H9 (cell line): ENCODE measurements at regions not wholly inside any gene's neighbourhood (a gene's known extent, or its start where the extent isn't known, plus 50 kb on each side); places are given as distances from the start of the nearest gene placed in this dataset.

Experiments
- DNase-seq: peaks from one replicate; pipeline ENCODE4 v3.0.0-alpha.2; 2017
- H2AFZ ChIP-seq: one replicate; pipeline ENCODE4 v1.6.1; 2013; ENCODE audit warnings: mild to moderate bottlenecking, low read length, control low read depth, moderate library complexity
- H2AK5ac ChIP-seq: 2 replicates; pipeline ENCODE4 v1.6.1; 2013; ENCODE audit warnings: low read length, control low read depth, mixed read lengths; ENCODE audit not compliant: insufficient read length
- H2BK120ac ChIP-seq: one replicate; pipeline ENCODE4 v1.6.1; 2013; ENCODE audit warnings: low read depth, mild to moderate bottlenecking, low read length, control low read depth, inconsistent platforms; ENCODE audit not compliant: poor library complexity, severe bottlenecking
- H2BK12ac ChIP-seq: 2 replicates; pipeline ENCODE4 v1.6.1; 2013; ENCODE audit warnings: low read length, control low read depth, mixed read lengths, low read depth; ENCODE audit not compliant: insufficient read length
- H2BK15ac ChIP-seq: 2 replicates; pipeline ENCODE4 v1.6.1; 2013; ENCODE audit warnings: low read depth, low read length, control low read depth
- H2BK20ac ChIP-seq: one replicate; pipeline ENCODE4 v1.6.1; 2013; ENCODE audit warnings: low read depth, mild to moderate bottlenecking, low read length, control low read depth, inconsistent platforms; ENCODE audit not compliant: poor library complexity, severe bottlenecking
- H2BK5ac ChIP-seq: 2 replicates; pipeline ENCODE4 v1.6.1; 2013; ENCODE audit warnings: low read length, control low read depth, mixed read lengths; ENCODE audit not compliant: insufficient read length
- H3K14ac ChIP-seq: 2 replicates; pipeline ENCODE4 v1.6.1; 2013; ENCODE audit warnings: low read length, control low read depth; ENCODE audit not compliant: insufficient read depth
- H3K18ac ChIP-seq: 2 replicates; pipeline ENCODE4 v1.6.1; 2013; ENCODE audit warnings: low read depth, mild to moderate bottlenecking, mixed read lengths, low read length, control low read depth; ENCODE audit not compliant: insufficient read length
- H3K23ac ChIP-seq: 2 replicates; pipeline ENCODE4 v1.6.1; 2013; ENCODE audit warnings: low read length, control low read depth, mixed read lengths, low read depth; ENCODE audit not compliant: insufficient read length
- H3K23me2 ChIP-seq: 2 replicates; pipeline ENCODE4 v1.6.1; 2013; ENCODE audit warnings: low read depth, mild to moderate bottlenecking, mixed read lengths, low read length, control low read depth; ENCODE audit not compliant: insufficient read length, poor library complexity, severe bottlenecking
- H3K27ac ChIP-seq: 2 replicates; pipeline ENCODE4 v1.5.1; 2013; ENCODE audit warnings: low read length, control low read depth, mixed read lengths, low read depth; ENCODE audit not compliant: insufficient read length
- H3K27me3 ChIP-seq: 2 replicates; pipeline ENCODE4 v1.6.1; 2013; ENCODE audit warnings: low read length, control low read depth, inconsistent platforms; ENCODE audit not compliant: insufficient read depth
- H3K4ac ChIP-seq: 2 replicates; pipeline ENCODE4 v1.6.1; 2013; ENCODE audit warnings: low read depth, mild to moderate bottlenecking, control low read depth, inconsistent platforms, low read length, moderate library complexity
- H3K4me1 ChIP-seq: 2 replicates; pipeline ENCODE4 v1.6.1; 2013; ENCODE audit warnings: low read length, control low read depth, inconsistent platforms; ENCODE audit not compliant: insufficient read depth
- H3K4me2 ChIP-seq: 2 replicates; pipeline ENCODE4 v1.6.1; 2013; ENCODE audit warnings: low read length, control low read depth, mixed read lengths; ENCODE audit not compliant: insufficient read length, insufficient read depth
- H3K56ac ChIP-seq: 2 replicates; pipeline ENCODE4 v1.6.1; 2013; ENCODE audit warnings: low read depth, mild to moderate bottlenecking, mixed read lengths, low read length, control low read depth; ENCODE audit not compliant: insufficient read length
- H3K79me1 ChIP-seq: 2 replicates; pipeline ENCODE4 v1.6.1; 2013; ENCODE audit warnings: low read depth, mild to moderate bottlenecking, moderate library complexity, low read length, control low read depth, inconsistent platforms; ENCODE audit not compliant: insufficient read depth, poor library complexity, severe bottlenecking
- H3K79me2 ChIP-seq: 2 replicates; pipeline ENCODE4 v1.6.1; 2013; ENCODE audit warnings: low read length, control low read depth, inconsistent platforms; ENCODE audit not compliant: insufficient read depth
- H3K9ac ChIP-seq: 2 replicates; pipeline ENCODE4 v1.6.1; 2013; ENCODE audit warnings: low read length, control low read depth, mixed read lengths; ENCODE audit not compliant: insufficient read length; ENCODE audit errors: extremely low read depth
- H3K9me3 ChIP-seq: one replicate; pipeline ENCODE4 v1.6.1; 2013; ENCODE audit warnings: low read depth, low read length, inconsistent platforms; ENCODE audit not compliant: control insufficient read depth
- H3T11ph ChIP-seq: one replicate; pipeline ENCODE4 v1.6.1; 2013; ENCODE audit warnings: mild to moderate bottlenecking, low read length, control low read depth, inconsistent platforms
- H4K20me1 ChIP-seq: one replicate; pipeline ENCODE4 v1.6.1; 2013; ENCODE audit not compliant: control insufficient read depth, insufficient read length, insufficient read depth
- H4K5ac ChIP-seq: 2 replicates; pipeline ENCODE4 v1.6.1; 2013; ENCODE audit warnings: low read depth, mild to moderate bottlenecking, mixed read lengths, low read length, control low read depth; ENCODE audit not compliant: insufficient read length
- H4K8ac ChIP-seq: replicated peaks from 2 replicates; pipeline ENCODE4 v1.6.1; 2013; ENCODE audit warnings: low read length, control low read depth, mixed read lengths, low read depth; ENCODE audit not compliant: insufficient read length
- H4K91ac ChIP-seq: 2 replicates; pipeline ENCODE4 v1.6.1; 2013; ENCODE audit warnings: low read depth, mild to moderate bottlenecking, moderate library complexity, mixed read lengths, low read length, control low read depth; ENCODE audit not compliant: insufficient read length
- H3K27ac Mint-ChIP-seq, 3 experiments: 2 replicates in 2 of 3; 3 replicates in 1 of 3; pipeline ENCODE4 v1.8.0; 2020 to 2021; ENCODE audit warnings: mixed read lengths in 3 of 3, mild to moderate bottlenecking in 1 of 3, moderate library complexity in 1 of 3
- H3K27me3 Mint-ChIP-seq: 2 replicates; pipeline ENCODE4 v1.8.0; 2021; ENCODE audit warnings: low read depth, mild to moderate bottlenecking, moderate library complexity, mixed read lengths
- H3K36me3 Mint-ChIP-seq, 3 experiments: 2 replicates in 2 of 3; 3 replicates in 1 of 3; pipeline ENCODE4 v1.8.0; 2020 to 2021; ENCODE audit warnings: low read depth in 3 of 3, mixed read lengths in 3 of 3; ENCODE audit not compliant: insufficient read depth in 1 of 3
- H3K4me1 Mint-ChIP-seq, 2 experiments: 2 replicates each; pipeline ENCODE4 v1.8.0; 2020; ENCODE audit warnings: mixed read lengths in 2 of 2
- H3K4me3 Mint-ChIP-seq, 2 experiments: 2 replicates in 1 of 2; 3 replicates in 1 of 2; pipeline ENCODE4 v1.8.0; 2020 to 2021; ENCODE audit warnings: mild to moderate bottlenecking in 2 of 2, mixed read lengths in 2 of 2, moderate library complexity in 1 of 2
- H3K9me3 Mint-ChIP-seq, 2 experiments: 2 replicates in 1 of 2; 3 replicates in 1 of 2; pipeline ENCODE4 v1.8.0; 2020; ENCODE audit warnings: mild to moderate bottlenecking in 2 of 2, mixed read lengths in 2 of 2, moderate library complexity in 1 of 2
- TF ChIP-seq, protein P1 (sequence below): fragments of 200-600 bp; sonication (generic); conservative IDR thresholded peaks from 3 replicates; pipeline ENCODE4 v1.8.0; 2021; ENCODE audit warnings: antibody characterized with exemption, mild to moderate bottlenecking

DNA sequence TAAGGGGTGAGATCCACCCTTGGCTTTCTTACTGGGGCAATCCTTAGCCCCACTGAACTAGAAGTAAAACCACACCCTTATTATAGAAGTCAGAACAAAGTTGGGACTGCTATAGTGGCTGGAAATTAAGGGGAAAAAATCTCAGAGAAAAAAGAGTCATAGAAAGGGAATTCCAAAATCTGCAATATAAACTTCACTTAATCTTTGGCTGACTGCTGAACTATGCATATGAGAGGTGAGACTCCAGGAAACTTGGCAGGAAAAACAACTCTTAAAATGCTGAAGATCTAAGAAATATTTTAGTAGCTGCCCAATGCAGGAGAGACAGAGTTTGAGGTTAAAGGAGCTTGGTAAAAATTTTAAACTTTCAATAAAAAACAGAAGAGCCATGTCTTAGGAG lies 201.8 kb upstream of the FN1 start:
- no peak overlapping the region for H4K5ac ChIP-seq
- no peaks in the 10 kb centered on the region for H3K27me3 ChIP-seq
- Mint-ChIP-seq H3K27me3 (no peaks in the 10 kb centered on the region), H3K9me3 (peaks cover 9 to 37% of the 10 kb centered on the region in 2 experiments; a peak in 4 of 5 replicates), H3K36me3 (peaks cover 4 to 11% (median 7%) of the 10 kb centered on the region in 3 experiments), H3K4me3 (no peak overlapping the region), H3K4me1 (no peaks in the 10 kb centered on the region), H3K27ac (no peak overlapping the region)
- no peak overlapping the region for H3K27ac ChIP-seq
- H3K4ac ChIP-seq: no peak overlapping the region
- no peak overlapping the region for H3K9ac ChIP-seq
- no peak overlapping the region for H2BK5ac ChIP-seq
- no peaks in the 10 kb centered on the region for H3K23me2 ChIP-seq
- H2AK5ac ChIP-seq: no peak overlapping the region
- no peak overlapping the region for H2BK120ac ChIP-seq
- no peak overlapping the region for H2AFZ ChIP-seq
- no peaks in the 10 kb centered on the region for H3K79me1 ChIP-seq
- H4K20me1 ChIP-seq: no peaks in the 10 kb centered on the region
- no peak overlapping the region for H3T11ph ChIP-seq
- TF ChIP-seq, protein P1, sequence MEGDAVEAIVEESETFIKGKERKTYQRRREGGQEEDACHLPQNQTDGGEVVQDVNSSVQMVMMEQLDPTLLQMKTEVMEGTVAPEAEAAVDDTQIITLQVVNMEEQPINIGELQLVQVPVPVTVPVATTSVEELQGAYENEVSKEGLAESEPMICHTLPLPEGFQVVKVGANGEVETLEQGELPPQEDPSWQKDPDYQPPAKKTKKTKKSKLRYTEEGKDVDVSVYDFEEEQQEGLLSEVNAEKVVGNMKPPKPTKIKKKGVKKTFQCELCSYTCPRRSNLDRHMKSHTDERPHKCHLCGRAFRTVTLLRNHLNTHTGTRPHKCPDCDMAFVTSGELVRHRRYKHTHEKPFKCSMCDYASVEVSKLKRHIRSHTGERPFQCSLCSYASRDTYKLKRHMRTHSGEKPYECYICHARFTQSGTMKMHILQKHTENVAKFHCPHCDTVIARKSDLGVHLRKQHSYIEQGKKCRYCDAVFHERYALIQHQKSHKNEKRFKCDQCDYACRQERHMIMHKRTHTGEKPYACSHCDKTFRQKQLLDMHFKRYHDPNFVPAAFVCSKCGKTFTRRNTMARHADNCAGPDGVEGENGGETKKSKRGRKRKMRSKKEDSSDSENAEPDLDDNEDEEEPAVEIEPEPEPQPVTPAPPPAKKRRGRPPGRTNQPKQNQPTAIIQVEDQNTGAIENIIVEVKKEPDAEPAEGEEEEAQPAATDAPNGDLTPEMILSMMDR: no peak
- no peak overlapping the region for H4K8ac ChIP-seq
- no peaks in the 10 kb centered on the region for H3K79me2 ChIP-seq
- H2BK20ac ChIP-seq: no peak overlapping the region
- H3K18ac ChIP-seq: no peak overlapping the region
- no peaks in the 10 kb centered on the region for H3K4me1 ChIP-seq
- H2BK15ac ChIP-seq: no peak overlapping the region
- no peaks in the 10 kb centered on the region for H3K9me3 ChIP-seq
- H3K14ac ChIP-seq: no peak overlapping the region
- no peak overlapping the region for H4K91ac ChIP-seq
- H3K4me2 ChIP-seq: no peak overlapping the region
- no peak overlapping the region for H3K23ac ChIP-seq
- DNase-seq: no peak
- H2BK12ac ChIP-seq: no peak overlapping the region
- no peak overlapping the region for H3K56ac ChIP-seq
